ENCODE measurements at regions not wholly inside any gene's neighbourhood (a gene's known extent, or its start where the extent isn't known, plus 50 kb on each side); places are given as distances from the start of the nearest gene placed in this dataset.

DNA sequence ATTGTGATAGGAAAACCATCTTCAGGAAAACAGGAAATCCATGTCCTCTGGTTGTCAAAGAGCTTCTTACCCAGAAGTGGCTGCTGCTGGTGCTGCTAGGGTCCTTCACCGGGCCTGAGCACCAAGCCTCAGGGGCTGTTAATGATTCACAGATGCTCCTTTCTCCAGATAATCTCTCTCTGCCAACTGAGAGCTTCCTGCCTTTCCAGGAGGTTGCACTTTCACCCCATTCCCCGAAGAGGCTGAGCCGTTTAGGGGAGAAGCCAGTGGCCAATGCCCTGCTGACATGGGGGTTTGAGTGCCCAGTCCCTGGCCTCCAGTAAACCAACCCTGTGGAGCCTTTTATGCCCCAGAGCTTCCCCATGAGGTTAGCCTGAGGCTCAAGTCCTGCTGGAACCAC is 122.4 kb downstream of the CBLN4 start:
- no peak overlapping the region for H3K27ac Mint-ChIP-seq (ENCODE audit: unreplicated experiment)
- H3K27me3 Mint-ChIP-seq (ENCODE audit: low read depth): no peaks in the 10 kb centered on the region
- no peak overlapping the region for H3K4me3 Mint-ChIP-seq (ENCODE audit: unreplicated experiment)
- peaks cover 50% of the 10 kb centered on the region for H3K9me3 Mint-ChIP-seq (ENCODE audit: low read depth)
- H3K36me3 Mint-ChIP-seq (ENCODE audit: low read depth): no peaks in the 10 kb centered on the region
- H3K4me1 Mint-ChIP-seq (ENCODE audit: low read depth): no peaks in the 10 kb centered on the region
- DNase-seq (ENCODE audit: low spot score): no peak
- no peak for TF ChIP-seq CTCF (IDR thresholded peaks at IDR 0.05)

- no peaks in the 10 kb centered on the region for H3K36me3 Mint-ChIP-seq (ENCODE audit: low read depth)
- no peak for TF ChIP-seq CTCF (IDR thresholded peaks at IDR 0.05)
- H3K9me3 Mint-ChIP-seq (ENCODE audit: low read depth): peaks cover 49% of the 10 kb centered on the region
- no peak for DNase-seq (ENCODE audit: low spot score)
- no peak overlapping the region for H3K27ac Mint-ChIP-seq (ENCODE audit: unreplicated experiment)
- no peak overlapping the region for H3K4me3 Mint-ChIP-seq (ENCODE audit: unreplicated experiment)
- no peaks in the 10 kb centered on the region for H3K27me3 Mint-ChIP-seq (ENCODE audit: low read depth)
- H3K4me1 Mint-ChIP-seq (ENCODE audit: low read depth): no peaks in the 10 kb centered on the region
Measured at GRCh38 chr20:55882286-55882685, 123.0 kb downstream of the CBLN4 start.

DNA sequence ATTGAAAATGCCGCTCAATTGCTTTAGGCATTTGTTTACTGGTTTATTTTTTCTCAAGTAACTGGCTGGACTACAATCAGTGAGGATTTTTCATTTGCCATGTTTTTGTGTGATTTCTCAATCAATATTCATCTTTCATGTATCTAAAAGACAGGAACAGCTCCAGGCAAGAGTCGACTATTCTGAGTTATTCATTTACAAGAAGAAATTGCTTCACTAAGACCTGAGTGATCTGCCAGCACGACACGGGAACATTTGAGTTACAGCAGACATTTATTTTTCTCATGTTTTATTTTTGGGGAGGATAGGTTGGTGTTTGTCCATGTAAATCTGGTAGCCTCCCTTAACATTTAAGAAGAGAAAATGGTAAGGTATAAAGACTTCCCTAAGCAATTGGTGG is 124.1 kb downstream of the CBLN4 start:
- Mint-ChIP-seq H3K27ac (ENCODE audit: unreplicated experiment) (no peak overlapping the region), H3K4me3 (ENCODE audit: unreplicated experiment) (no peak overlapping the region), H3K27me3 (ENCODE audit: low read depth) (no peaks in the 10 kb centered on the region), H3K9me3 (ENCODE audit: low read depth) (peaks cover 54% of the 10 kb centered on the region), H3K36me3 (ENCODE audit: low read depth) (no peaks in the 10 kb centered on the region), H3K4me1 (ENCODE audit: low read depth) (no peaks in the 10 kb centered on the region)
- no peak for DNase-seq (ENCODE audit: low spot score)
- no peak for TF ChIP-seq CTCF (IDR thresholded peaks at IDR 0.05)

DNA sequence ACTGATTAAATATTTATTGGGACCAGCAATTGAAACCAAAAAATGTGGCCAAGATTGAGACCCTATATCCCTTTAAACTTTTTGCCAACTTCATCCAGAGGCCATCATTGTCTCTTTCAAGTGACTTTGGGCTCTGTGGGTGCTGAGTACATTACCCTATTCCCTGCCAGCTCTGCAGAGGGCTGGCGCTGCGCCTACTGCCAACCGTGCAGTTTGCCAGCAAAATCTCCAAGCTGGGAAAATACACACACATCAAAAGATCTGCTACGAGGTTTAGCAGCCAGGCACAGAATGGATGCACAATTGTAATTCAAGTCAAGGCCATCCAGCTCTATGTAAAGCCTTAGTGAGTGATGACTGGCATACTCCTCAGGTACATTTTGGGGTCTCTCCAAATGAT is 125.0 kb downstream of the CBLN4 start:
- H3K4me3 Mint-ChIP-seq (ENCODE audit: unreplicated experiment): no peak overlapping the region
- no peak for TF ChIP-seq CTCF (IDR thresholded peaks at IDR 0.05)
- no peak overlapping the region for H3K27ac Mint-ChIP-seq (ENCODE audit: unreplicated experiment)
- H3K4me1 Mint-ChIP-seq (ENCODE audit: low read depth): no peaks in the 10 kb centered on the region
- H3K27me3 Mint-ChIP-seq (ENCODE audit: low read depth): no peaks in the 10 kb centered on the region
- peaks cover 56% of the 10 kb centered on the region for H3K9me3 Mint-ChIP-seq (ENCODE audit: low read depth)
- no peaks in the 10 kb centered on the region for H3K36me3 Mint-ChIP-seq (ENCODE audit: low read depth)
- DNase-seq (ENCODE audit: low spot score): no peak

GRCh38 chr20:55855052-55855451 is 150.3 kb downstream of the CBLN4 start:
- H3K27me3 Mint-ChIP-seq (ENCODE audit: low read depth): no peaks in the 10 kb centered on the region
- peaks cover 26% of the 10 kb centered on the region for H3K9me3 Mint-ChIP-seq (ENCODE audit: low read depth)
- no peak for TF ChIP-seq CTCF (IDR thresholded peaks at IDR 0.05)
- H3K4me3 Mint-ChIP-seq (ENCODE audit: unreplicated experiment): no peak overlapping the region
- H3K36me3 Mint-ChIP-seq (ENCODE audit: low read depth): no peaks in the 10 kb centered on the region
- H3K4me1 Mint-ChIP-seq (ENCODE audit: low read depth): no peaks in the 10 kb centered on the region
- DNase-seq (ENCODE audit: low spot score): no peak
- H3K27ac Mint-ChIP-seq (ENCODE audit: unreplicated experiment): no peak overlapping the region

Data from chondrocyte (in vitro differentiated cells).